GM12891 (cell line): ENCODE measurements at regions not wholly inside any gene's neighbourhood (a gene's known extent, or its start where the extent isn't known, plus 50 kb on each side); places are given as distances from the start of the nearest gene placed in this dataset.
A peak's percentile ranks its signal among the peaks of the same experiment; 100 is the strongest.

Experiments
- DNase-seq: peaks from one replicate; pipeline ENCODE4 v3.0.0; 2011; ENCODE audit warnings: low spot score; ENCODE audit not compliant: insufficient read length
- FAIRE-seq: peaks from 2 replicates; lab custom pipeline; 2011; peaks lifted over from hg19 to GRCh38; lab: Jason Lieb, UNC
- PAX5 ChIP-seq: IDR thresholded peaks from 2 replicates; pipeline ENCODE4 v1.6.1; 2011; ENCODE audit warnings: low read length, moderate library complexity, mild to moderate bottlenecking; ENCODE audit not compliant: insufficient read depth, severe bottlenecking
- POLR2A ChIP-seq: IDR thresholded peaks from 2 replicates; pipeline ENCODE4 v1.6.1; 2011; ENCODE audit warnings: low read depth, low read length, control low read depth
- POLR2AphosphoS5 ChIP-seq: IDR thresholded peaks from 2 replicates; pipeline ENCODE4 v1.6.1; 2011; ENCODE audit warnings: low read depth, low read length, control low read depth
- POU2F2 ChIP-seq: IDR thresholded peaks from 2 replicates; pipeline ENCODE4 v1.6.1; 2011; ENCODE audit warnings: low read depth, mild to moderate bottlenecking, control low read depth, low read length, moderate library complexity
- SPI1 ChIP-seq: IDR thresholded peaks from 2 replicates; pipeline ENCODE4 v1.6.1; 2011; ENCODE audit warnings: low read depth, low read length, control low read depth
- TAF1 ChIP-seq: IDR thresholded peaks from 2 replicates; pipeline ENCODE4 v1.6.1; 2011; ENCODE audit warnings: low read depth, low read length, control low read depth

- TF ChIP-seq POLR2AphosphoS5: no peak
- TF ChIP-seq POU2F2: no peak
- no peak for TF ChIP-seq POLR2A
- TF ChIP-seq TAF1: no peak
- TF ChIP-seq SPI1: no peak
- no peak for TF ChIP-seq PAX5
- no peak for DNase-seq
- FAIRE-seq: no peak
Observed at GRCh38 chr6:16914184-16914583, 152.9 kb upstream of the ATXN1 start.

- TF ChIP-seq SPI1 (no peak), TAF1 (no peak), PAX5 (no peak), POU2F2 (no peak), POLR2AphosphoS5 (no peak), POLR2A (no peak)
- no peak for DNase-seq
- FAIRE-seq: no peak
Observed at GRCh38 chr6:16912756-16913155, 151.5 kb upstream of the ATXN1 start.

- FAIRE-seq (no peak), DNase-seq (no peak)
- no peak for TF ChIP-seq POU2F2
- no peak for TF ChIP-seq TAF1
- no peak for TF ChIP-seq PAX5
- TF ChIP-seq SPI1: no peak
- TF ChIP-seq POLR2A: no peak
- TF ChIP-seq POLR2AphosphoS5: no peak
Observed at GRCh38 chr6:16911088-16911487, 149.8 kb upstream of the ATXN1 start.

DNA sequence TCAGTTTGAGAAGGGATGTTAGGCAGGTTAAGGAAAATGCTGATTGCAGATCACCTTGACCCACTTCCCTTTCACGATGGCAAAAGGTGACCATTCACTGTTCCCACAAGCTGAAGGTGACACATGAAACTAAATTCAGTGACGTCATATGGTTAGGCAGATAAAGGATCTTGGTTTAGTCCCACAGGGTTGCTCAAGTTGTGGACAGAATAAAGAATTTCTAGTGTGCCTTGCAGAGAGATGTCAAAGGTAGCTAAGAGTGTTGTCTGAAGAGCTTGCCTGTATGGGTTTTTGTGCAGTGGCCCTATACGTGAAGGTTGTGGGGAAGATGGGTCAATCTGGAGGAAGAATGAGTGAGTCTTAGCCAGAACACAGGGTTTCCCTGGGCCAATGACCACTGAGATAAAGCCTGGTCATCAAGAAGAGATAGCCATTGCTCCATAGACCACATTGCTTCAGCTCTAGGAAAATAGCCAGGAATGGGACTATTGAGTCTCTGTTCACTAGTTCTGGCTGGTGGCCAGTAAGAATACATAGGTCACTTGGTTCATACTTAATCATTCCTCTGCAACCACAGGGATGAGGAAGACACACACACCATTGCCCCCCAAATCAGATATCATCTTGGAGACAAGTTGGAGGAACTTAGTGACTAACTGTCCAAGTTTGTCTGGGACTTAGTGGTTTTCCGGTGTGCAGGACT lies 148.5 kb upstream of the ATXN1 start:
- FAIRE-seq (no peak), DNase-seq (no peak)
- TF ChIP-seq POLR2A: no peak
- TF ChIP-seq POU2F2: no peak
- no peak for TF ChIP-seq TAF1
- TF ChIP-seq SPI1: no peak
- no peak for TF ChIP-seq POLR2AphosphoS5
- TF ChIP-seq PAX5: no peak

DNA sequence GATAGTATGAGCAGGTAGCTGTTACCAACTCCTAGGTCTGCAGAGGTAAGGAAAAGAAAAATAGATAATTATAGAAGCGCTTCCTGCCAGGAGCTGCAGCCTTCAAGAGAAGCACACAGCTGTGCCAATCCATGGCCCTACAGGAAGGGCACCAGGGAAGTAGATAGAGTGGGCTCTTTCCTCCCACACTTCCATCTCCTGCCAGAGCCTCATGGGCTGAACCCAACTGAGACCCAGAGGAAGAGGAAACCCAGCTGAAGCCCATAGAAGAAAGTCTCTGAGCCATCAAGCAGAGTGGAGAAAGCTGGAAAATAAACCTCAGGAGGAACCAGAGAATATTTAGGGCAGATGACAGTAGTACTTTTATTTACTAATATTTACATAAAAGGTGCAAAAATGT lies 146.7 kb upstream of the ATXN1 start:
- no peak for DNase-seq
- no peak for TF ChIP-seq TAF1
- TF ChIP-seq POLR2AphosphoS5: no peak
- no peak for TF ChIP-seq POLR2A
- no peak for TF ChIP-seq POU2F2
- no peak for TF ChIP-seq SPI1
- TF ChIP-seq PAX5: no peak
- FAIRE-seq: no peak

DNA sequence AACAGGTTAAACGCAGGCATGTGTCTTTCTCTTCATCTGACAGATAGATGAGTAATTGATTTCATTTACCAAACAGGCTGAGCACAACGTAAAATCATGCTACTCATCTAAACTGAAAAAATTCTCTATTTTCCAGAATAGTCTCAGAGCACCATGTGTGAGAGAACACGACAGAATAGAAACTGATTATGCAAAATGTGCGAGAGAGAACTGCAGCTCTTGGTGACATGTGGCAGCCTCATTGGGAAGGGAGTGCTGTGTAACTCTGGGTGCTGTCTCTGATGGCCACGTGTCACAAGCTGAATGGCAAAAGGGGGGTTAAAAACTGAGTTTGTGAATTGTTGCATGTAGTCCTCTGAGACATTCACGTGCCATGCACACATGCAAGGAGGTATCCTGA lies 143.7 kb upstream of the ATXN1 start:
- DNase-seq (no peak), FAIRE-seq (no peak)
- TF ChIP-seq POLR2AphosphoS5 (no peak), PAX5 (no peak), SPI1 (no peak), TAF1 (no peak), POLR2A (no peak), POU2F2 (peak; percentile 44; the same call in 1 of the 2 replicates)

- FAIRE-seq (no peak), DNase-seq (no peak)
- no peak for TF ChIP-seq POLR2AphosphoS5
- TF ChIP-seq POLR2A: no peak
- TF ChIP-seq PAX5: no peak
- no peak for TF ChIP-seq TAF1
- no peak for TF ChIP-seq SPI1
- no peak for TF ChIP-seq POU2F2
Observed at GRCh38 chr6:16903470-16903869, 142.2 kb upstream of the ATXN1 start.

GRCh38 chr6:16902502-16902901 lies 141.2 kb upstream of the ATXN1 start:
- no peak for FAIRE-seq
- DNase-seq: no peak
- TF ChIP-seq POLR2A (no peak), POLR2AphosphoS5 (no peak), POU2F2 (no peak), PAX5 (no peak), TAF1 (no peak), SPI1 (no peak)

DNA sequence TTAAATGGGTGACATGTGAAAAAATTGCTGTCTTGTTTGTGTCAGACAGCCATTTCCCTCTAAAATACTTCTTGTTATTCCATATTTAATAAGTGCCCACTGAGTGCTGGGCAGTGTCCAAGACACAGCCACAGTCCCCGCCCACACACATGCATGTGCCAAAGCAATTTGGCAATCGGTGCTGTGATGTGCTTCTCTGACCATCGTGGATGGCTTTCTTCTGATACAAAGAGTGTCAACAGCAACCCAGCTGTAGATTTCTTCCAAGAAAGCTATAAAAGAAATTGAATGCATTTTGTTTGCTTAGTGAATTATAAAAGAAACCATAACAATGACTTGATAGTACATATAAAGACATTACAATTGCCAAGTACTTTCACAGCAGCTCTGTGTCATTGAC lies 140.5 kb upstream of the ATXN1 start:
- no peak for DNase-seq

DNA sequence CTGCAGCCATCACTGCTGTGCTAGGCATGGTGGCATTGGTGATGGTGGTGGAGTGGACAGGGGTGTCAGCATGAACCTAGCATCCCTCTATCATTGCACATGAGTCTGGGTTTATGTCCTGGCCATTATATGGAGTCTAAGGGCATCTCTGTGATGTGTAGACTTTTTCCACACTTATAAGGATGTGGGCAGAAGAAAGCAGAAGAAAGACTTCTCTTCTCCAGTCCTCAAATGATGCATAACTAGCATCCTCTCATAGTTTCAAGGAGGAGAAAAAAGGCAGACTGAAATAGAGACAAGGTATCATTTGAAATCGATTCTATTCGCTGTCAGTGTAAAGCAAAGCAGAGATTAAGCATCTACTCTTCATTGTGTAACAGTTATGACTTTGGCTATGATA lies 140.0 kb upstream of the ATXN1 start:
- TF ChIP-seq PAX5 (no peak), SPI1 (no peak)
- FAIRE-seq: no peak
- no peak for DNase-seq

More for the DNA sequence above, 140.5 kb upstream of the ATXN1 start:
- no peak for FAIRE-seq
- TF ChIP-seq POU2F2 (no peak), POLR2AphosphoS5 (no peak), POLR2A (no peak), TAF1 (no peak), PAX5 (no peak), SPI1 (no peak)
